ENCODE measurements at regions not wholly inside any gene's neighbourhood (a gene's known extent, or its start where the extent isn't known, plus 50 kb on each side); places are given as distances from the start of the nearest gene placed in this dataset.

DNA sequence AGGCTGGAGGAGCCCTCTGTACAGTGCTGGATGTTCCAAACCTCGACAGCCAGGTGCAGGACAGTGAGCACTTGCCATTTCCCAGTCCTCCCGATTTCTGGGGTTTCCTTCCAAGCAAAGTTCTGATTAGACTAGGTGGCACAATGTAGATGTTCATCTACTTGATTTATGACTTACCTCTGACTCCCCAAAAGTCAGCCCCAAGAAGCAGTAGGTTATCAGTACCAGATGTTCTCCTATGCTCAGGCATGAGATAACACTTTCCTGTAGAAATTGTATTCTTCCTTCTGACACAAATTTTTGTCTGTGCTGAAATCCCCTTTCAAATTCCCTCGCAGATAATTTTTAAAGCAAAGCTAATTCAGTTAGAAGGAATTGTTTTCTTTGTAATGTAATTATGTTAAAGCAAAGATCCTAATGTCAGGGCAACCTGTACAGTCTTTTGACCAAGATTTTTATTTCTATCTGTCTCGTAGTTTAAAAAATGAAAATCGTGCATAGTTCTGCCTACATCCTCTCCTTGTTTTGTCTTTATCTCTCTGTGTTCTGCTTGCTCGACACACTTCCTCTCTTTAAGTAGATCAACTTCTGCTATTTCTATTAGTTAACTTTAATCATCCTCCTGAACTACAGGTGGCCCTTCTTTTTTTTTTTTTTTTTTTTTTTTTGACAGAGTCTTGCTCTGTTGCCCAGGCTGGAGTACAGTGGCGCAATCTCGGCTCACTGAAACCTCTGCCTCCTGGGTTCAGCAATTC is 102.4 kb upstream of the PJA2 start:
- Histone ChIP-seq H3K4me1 (replicated peaks in 1 of 2) (no peaks in the 10 kb centered on the region), H3K4me3 (no peak overlapping the region), H3K27ac (no peak overlapping the region)
- in situ Hi-C loops (cut with MboI; ENCODE audit: low pct_unique_long_range_greater_than_20kb in 2 of 9, low sequenced_read_pairs in 9 of 9, unreplicated experiment in 9 of 9), result no loop called here
- no peak for ATAC-seq (replicated peaks in 6 of 8)
- WGBS, 10 experiments, result 46 to 100% (median 80%) methylated on average over 3 to 8 of the region's 8 CpGs

DNA sequence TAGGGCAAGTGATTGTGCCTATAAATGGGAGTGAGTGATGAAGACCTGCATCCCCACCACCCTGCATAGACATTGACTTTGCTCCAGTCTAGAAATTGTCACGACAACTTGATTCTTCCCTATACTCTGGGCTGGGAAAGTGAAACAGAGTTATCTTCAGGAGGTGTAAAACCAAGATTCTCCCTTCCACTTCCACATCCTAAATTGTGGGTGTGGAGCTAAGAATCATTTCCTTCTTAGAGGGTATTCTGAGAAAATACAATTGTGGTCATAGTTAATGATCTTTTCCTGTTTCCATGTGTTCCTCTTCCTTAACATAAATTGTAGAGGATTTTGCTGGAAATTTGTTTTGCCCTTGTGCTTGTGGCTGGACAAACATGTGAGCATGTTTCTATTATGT is 96.8 kb upstream of the PJA2 start:
- ATAC-seq (replicated peaks in 6 of 8), result no peak
- H3K4me1 ChIP-seq (replicated peaks in 1 of 2), result no peaks in the 10 kb centered on the region
- H3K4me3 ChIP-seq, result no peak overlapping the region
- no peak overlapping the region for H3K27ac ChIP-seq
- 75 to 100% (median 100%) methylated on average over 1 of the region's 1 CpG; no CpG with 5 or more reads in 5 of the 10 experiments for WGBS, 10 experiments
- in situ Hi-C loops (cut with MboI; ENCODE audit: low pct_unique_long_range_greater_than_20kb in 2 of 9, low sequenced_read_pairs in 9 of 9, unreplicated experiment in 9 of 9), result no loop called here

DNA sequence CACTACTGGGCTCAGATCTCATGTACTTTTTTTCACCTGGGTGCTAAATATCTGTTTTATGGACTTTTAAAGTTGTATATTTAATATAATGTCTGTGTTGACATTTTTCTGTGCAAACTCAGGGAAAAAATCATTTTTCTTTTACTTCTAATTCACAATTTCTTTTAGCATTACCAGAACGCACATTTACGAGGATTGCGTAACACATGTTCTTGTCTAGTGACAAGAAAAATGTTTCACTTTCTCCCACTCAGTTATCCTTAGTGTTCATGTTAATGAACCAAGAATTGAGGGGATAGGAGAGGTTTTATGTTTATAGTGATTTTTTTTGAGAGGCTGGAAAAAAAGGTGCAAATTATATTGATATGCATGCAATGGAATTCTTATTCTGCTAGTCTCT is 86.3 kb upstream of the PJA2 start:
- H3K4me1 ChIP-seq (replicated peaks in 1 of 2), result peaks cover 4 to 5% of the 10 kb centered on the region in 2 donors
- H3K27ac ChIP-seq, result no peak overlapping the region
- in situ Hi-C loops (cut with MboI; ENCODE audit: low pct_unique_long_range_greater_than_20kb in 2 of 9, low sequenced_read_pairs in 9 of 9, unreplicated experiment in 9 of 9), result no loop called here
- no peak overlapping the region for H3K4me3 ChIP-seq
- WGBS, 10 experiments, result 13 to 100% (median 75%) methylated on average over 3 of the region's 3 CpGs; no CpG with 5 or more reads in 2 of the 10 experiments
- no peak for ATAC-seq (replicated peaks in 6 of 8)

DNA sequence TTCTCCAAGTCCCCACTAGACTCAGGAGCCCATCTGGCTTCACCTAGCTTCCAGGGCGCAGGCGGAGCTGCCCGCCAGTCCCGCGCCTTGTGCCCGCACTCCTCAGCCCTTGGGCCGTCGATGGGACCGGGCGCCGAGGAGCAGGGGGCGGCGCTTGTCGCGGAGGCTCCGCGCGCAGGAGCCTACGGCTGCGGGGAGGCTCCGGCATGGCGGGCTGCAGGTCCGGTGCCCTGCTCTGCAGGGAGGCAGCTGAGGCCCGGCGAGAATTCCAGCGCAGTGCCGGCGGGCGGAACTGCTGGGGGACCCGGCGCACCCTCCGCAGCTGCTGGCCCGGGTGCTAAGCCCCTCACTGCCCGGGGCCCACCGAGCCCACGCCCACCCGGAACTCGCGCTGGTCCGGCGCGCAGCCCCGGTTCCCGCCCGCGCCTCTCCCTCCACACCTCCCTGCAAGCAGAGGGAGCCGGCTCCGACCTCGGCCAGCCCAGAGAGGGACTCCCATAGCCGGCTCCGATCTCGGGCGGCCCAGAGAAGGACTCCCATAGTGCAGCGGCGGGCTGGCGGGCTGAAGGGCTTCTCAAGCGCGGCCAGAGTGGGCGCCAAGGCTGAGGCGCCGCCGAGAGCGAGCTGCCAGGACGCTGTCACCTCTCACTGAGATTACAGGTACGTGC is 78.1 kb upstream of the PJA2 start:
- Histone ChIP-seq H3K4me1 (replicated peaks in 1 of 2) (peaks cover 0 to 8% of the 10 kb centered on the region in 2 donors), H3K27ac (no peak overlapping the region), H3K4me3 (no peak overlapping the region)
- WGBS, 10 experiments, result 58 to 100% (median 94%) methylated on average over 1 to 10 of the region's 65 CpGs; no CpG with 5 or more reads in 7 of the 10 experiments
- in situ Hi-C loops (cut with MboI; ENCODE audit: low pct_unique_long_range_greater_than_20kb in 2 of 9, low sequenced_read_pairs in 9 of 9, unreplicated experiment in 9 of 9), result no loop called here
- no peak for ATAC-seq (replicated peaks in 6 of 8)

DNA sequence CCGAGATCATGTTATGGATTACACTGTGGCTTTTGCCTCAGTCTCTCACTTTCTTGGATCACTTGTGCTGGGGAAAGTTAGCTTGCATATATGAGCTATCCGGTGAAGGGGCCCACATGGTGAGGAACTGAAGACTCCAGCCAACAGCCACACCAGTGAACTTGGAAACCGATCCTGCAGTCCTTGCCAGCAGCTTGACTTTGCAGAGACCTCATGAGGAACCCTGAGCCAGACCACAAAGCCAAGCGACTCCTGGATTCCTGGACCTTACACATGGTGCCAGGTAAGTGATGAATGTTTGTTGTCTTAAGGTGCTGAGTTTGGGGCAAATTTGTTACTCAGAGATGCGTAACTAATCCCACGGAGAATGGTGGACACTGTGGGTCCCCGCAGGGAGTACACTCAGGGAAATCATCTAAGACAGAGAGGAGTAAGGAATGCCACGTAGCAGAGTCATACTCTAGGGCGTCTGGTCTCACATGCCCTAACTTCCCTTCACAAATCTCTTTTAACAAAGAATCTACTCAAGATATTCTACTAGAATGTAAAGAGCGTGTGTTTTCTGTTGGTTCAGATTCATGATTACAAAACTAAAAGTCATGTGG is 76.5 kb upstream of the PJA2 start:
- WGBS, 10 experiments, result 54 to 100% (median 83%) methylated on average over 1 to 6 of the region's 10 CpGs; no CpG with 5 or more reads in 3 of the 10 experiments
- Histone ChIP-seq H3K27ac (no peak overlapping the region), H3K4me3 (no peak overlapping the region), H3K4me1 (replicated peaks in 1 of 2) (peaks cover 0 to 13% of the 10 kb centered on the region in 2 donors)
- ATAC-seq (replicated peaks in 6 of 8), result no peak
- in situ Hi-C loops (cut with MboI; ENCODE audit: low pct_unique_long_range_greater_than_20kb in 2 of 9, low sequenced_read_pairs in 9 of 9, unreplicated experiment in 9 of 9), result no loop called here

DNA sequence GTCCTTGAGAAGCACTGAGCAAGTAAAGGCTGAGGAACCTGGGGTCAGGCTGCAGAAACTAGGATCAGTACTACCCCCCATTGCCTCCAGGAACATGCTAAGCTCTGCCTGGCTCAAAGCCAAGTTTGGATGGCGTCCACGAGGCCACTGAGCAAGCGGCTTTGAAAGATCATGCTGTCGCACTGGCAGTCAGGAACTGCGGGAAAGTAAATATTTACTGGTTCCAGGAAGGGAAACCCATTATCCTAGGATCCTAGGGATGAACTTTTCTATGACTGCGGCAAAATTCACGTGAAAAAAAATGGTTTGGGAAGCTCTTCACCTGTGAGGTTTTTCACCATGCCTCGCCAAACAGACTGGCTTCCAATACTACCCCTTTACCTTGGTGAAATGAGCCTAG is 75.3 kb upstream of the PJA2 start:
- 20 to 74% (median 29%) methylated on average over 1 to 8 of the region's 8 CpGs; no CpG with 5 or more reads in 1 of the 10 experiments for WGBS, 10 experiments
- Histone ChIP-seq H3K4me1 (replicated peaks in 1 of 2) (peaks cover 0 to 13% of the 10 kb centered on the region in 2 donors), H3K27ac (no peak overlapping the region), H3K4me3 (no peak overlapping the region)
- in situ Hi-C loops (cut with MboI; ENCODE audit: low pct_unique_long_range_greater_than_20kb in 2 of 9, low sequenced_read_pairs in 9 of 9, unreplicated experiment in 9 of 9), result no loop called here
- ATAC-seq (replicated peaks in 6 of 8), result peak in 5 of 8 experiments; percentile 29 to 84 (median 71)

DNA sequence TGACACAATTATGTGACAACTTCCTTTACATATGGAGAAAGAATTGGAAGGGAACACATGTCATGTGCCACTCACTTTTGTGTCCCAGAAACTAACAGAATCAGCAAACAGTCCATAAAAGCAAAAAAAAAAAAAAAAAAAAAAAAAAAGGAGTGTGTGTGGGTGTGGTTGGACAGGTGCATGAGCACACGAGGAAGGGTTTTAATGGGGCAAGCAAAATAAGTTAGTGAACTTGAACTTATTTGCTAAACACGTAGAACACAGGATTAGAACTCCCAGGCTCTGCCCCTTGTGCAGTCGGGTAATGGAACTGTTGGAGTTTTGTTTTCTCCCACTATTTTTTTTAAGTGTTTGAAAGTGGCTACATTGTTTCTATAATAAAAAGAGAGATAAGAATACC is 74.8 kb upstream of the PJA2 start:
- peaks cover 0 to 13% of the 10 kb centered on the region in 2 donors for H3K4me1 ChIP-seq (replicated peaks in 1 of 2)
- H3K4me3 ChIP-seq, result no peak overlapping the region
- H3K27ac ChIP-seq, result no peak overlapping the region
- in situ Hi-C loops (cut with MboI; ENCODE audit: low pct_unique_long_range_greater_than_20kb in 2 of 9, low sequenced_read_pairs in 9 of 9, unreplicated experiment in 9 of 9), result no loop called here
- ATAC-seq (replicated peaks in 6 of 8), result peak in 2 of 8 experiments; percentile 7 to 9
- WGBS, 10 experiments, result 17 to 93% (median 64%) methylated on average over 1 to 3 of the region's 3 CpGs

DNA sequence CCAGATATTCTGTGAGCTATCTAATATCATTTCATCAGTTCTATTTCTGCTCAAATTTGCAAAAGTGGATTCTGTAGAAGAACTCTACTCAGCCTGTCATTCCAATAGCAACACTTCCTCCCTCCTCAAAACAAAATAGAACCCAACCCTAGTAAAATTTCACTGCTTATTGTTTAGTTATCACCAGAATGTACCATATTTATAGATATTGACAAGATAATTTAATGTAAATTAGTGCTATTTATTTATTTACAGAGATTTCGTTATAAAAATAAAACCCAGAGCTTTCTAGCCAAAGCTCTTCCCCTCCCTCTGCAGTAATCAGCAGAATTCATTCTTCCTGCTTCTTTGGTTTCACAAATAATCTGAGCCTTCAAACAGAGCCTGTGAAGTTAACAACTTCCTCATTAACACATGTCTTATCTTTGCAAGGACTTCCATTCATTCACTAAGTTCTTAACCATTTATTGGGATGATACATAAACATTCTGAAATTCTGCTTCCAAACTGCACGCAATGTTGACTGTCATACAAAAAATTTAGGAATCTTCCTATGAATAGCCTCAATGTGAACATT is 73.7 kb upstream of the PJA2 start:
- Histone ChIP-seq H3K27ac (no peak overlapping the region), H3K4me3 (no peak overlapping the region), H3K4me1 (replicated peaks in 1 of 2) (peaks cover 0 to 13% of the 10 kb centered on the region in 2 donors)
- WGBS, 10 experiments, result 17 to 85% (median 58%) methylated on average over 1 to 2 of the region's 2 CpGs; no CpG with 5 or more reads in 1 of the 10 experiments
- no peak for ATAC-seq (replicated peaks in 6 of 8)
- in situ Hi-C loops (cut with MboI; ENCODE audit: low pct_unique_long_range_greater_than_20kb in 2 of 9, low sequenced_read_pairs in 9 of 9, unreplicated experiment in 9 of 9), result no loop called here

DNA sequence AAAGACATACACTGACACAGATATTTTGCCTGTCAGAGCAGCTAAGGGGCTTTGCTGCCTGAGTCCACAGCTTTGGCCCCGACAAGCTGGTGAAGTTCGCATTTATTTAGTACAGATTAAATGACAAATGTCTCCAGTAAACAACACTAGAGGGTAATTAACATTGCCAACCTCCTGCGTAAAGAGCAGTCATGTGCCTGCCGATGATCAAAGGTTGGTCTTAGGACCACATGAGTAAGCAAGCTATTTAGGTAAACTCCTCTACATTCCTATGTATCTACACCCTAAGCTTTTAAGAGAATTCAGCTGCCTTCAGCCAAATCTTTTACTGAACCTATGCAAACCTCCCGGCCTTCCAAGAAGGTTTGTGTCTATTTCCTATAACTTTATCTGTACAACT is 73.0 kb upstream of the PJA2 start:
- peak in 4 of 8 experiments; percentile 7 to 30 (median 25) for ATAC-seq (replicated peaks in 6 of 8)
- WGBS, 10 experiments, result 42 to 94% (median 65%) methylated on average over 1 to 5 of the region's 5 CpGs
- Histone ChIP-seq H3K4me3 (no peak overlapping the region), H3K27ac (no peak overlapping the region), H3K4me1 (replicated peaks in 1 of 2) (peaks cover 0 to 13% of the 10 kb centered on the region in 2 donors)
- in situ Hi-C loops (cut with MboI; ENCODE audit: low pct_unique_long_range_greater_than_20kb in 2 of 9, low sequenced_read_pairs in 9 of 9, unreplicated experiment in 9 of 9), result no loop called here

DNA sequence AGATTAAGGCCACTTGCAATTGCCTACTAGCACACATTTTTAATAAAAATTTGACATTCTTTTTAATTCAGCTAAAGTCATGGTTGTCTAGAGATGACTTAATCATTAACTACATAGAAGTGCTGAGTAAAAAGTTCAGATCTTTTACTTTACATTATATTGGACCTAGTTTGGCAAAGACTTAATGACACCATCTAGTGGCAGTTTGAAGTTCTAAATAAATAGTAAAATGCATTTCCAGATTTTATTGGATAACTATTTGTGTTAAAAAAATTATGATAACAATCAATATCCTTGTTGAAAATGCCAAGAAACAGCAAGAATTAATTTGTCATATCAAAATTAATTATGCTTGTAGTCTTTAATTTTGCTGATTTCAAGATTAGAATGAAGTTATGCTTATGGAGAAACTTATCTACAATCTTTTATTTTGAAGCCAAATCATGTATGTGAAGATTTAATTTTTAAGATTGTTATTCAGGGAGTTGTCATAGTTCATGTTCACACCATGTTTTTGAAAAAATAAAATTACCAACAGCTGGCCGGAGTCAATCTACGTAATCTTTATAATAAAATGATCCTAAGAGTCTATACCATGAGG is 69.6 kb upstream of the PJA2 start:
- no peak for ATAC-seq (replicated peaks in 6 of 8)
- in situ Hi-C loops (cut with MboI; ENCODE audit: low pct_unique_long_range_greater_than_20kb in 2 of 9, low sequenced_read_pairs in 9 of 9, unreplicated experiment in 9 of 9), result no loop called here
- no peak overlapping the region for H3K27ac ChIP-seq
- H3K4me3 ChIP-seq, result no peak overlapping the region
- H3K4me1 ChIP-seq (replicated peaks in 1 of 2), result peaks cover 0 to 5% of the 10 kb centered on the region in 2 donors
- 50 to 100% (median 87%) methylated on average over 1 to 2 of the region's 2 CpGs for WGBS, 10 experiments

DNA sequence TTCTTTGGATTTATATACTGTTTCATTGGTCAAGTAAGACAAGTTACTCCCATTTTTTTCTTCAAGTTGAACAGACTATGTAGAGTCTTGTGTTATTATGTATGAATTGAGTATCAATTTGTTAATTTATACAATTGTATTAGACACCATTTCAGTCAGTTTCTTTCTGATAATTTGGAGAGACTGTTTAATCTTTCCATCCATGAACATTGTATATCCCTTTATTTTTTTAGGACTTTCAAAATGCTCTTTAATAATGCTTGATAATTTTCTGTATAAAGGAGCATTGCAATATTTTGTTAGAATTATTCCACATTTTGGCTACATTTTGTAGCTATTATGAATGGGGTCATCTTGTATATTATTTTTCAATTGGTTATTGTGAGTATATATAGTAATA is 69.1 kb upstream of the PJA2 start:
- Histone ChIP-seq H3K4me1 (replicated peaks in 1 of 2) (peaks cover 0 to 5% of the 10 kb centered on the region in 2 donors), H3K4me3 (no peak overlapping the region), H3K27ac (no peak overlapping the region)
- no peak for ATAC-seq (replicated peaks in 6 of 8)
- in situ Hi-C loops (cut with MboI; ENCODE audit: low pct_unique_long_range_greater_than_20kb in 2 of 9, low sequenced_read_pairs in 9 of 9, unreplicated experiment in 9 of 9), result no loop called here

DNA sequence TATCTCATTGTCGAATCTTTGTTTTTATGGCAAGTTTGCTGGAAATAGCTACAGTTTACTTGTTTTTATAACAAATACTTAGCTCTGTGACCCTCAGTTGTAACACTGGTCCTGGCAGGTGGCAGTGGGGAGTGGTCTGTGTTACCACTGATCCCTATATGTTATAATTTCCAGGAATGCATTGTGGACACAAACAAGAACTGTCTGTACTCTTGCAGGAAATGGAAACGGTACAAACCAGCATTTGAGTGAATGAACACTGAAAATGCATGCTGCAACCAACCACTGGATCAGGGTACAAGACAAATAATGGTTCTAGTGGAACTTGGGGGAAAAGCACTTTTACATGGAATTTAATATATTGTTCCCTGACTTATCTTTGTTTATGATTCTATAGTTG is 66.5 kb upstream of the PJA2 start:
- Histone ChIP-seq H3K4me3 (no peak overlapping the region), H3K27ac (no peak overlapping the region), H3K4me1 (replicated peaks in 1 of 2) (no peaks in the 10 kb centered on the region)
- WGBS, 10 experiments, result 43 to 100% (median 85%) methylated on average over 1 to 2 of the region's 2 CpGs
- in situ Hi-C loops (cut with MboI; ENCODE audit: low pct_unique_long_range_greater_than_20kb in 2 of 9, low sequenced_read_pairs in 9 of 9, unreplicated experiment in 9 of 9), result no loop called here
- no peak for ATAC-seq (replicated peaks in 6 of 8)
